Keratinocyte (primary cell): ENCODE measurements at regions not wholly inside any gene's neighbourhood (a gene's known extent, or its start where the extent isn't known, plus 50 kb on each side); places are given as distances from the start of the nearest gene placed in this dataset.

Source experiments
- EZH2 ChIP-seq: IDR thresholded peaks from one replicate; pipeline ENCODE4 v1.6.1; 2012; ENCODE audit warnings: inconsistent platforms, mild to moderate bottlenecking, low read length, moderate library complexity
- TF ChIP-seq, protein P1 (sequence below), 3 experiments: IDR thresholded peaks in 1 of 3; conservative IDR thresholded peaks in 1 of 3; optimal IDR thresholded peaks in 1 of 3; 2 replicates in 2 of 3; 3 replicates in 1 of 3; pipeline versions ENCODE3 to v1.5.1; 2011; ENCODE audit warnings: low read length in 3 of 3, mild to moderate bottlenecking in 3 of 3, moderate library complexity in 2 of 3, control low read depth in 1 of 3, inconsistent platforms in 1 of 3; ENCODE audit not compliant: insufficient read depth in 2 of 3; ENCODE audit errors: extremely low read depth in 1 of 3

DNA sequence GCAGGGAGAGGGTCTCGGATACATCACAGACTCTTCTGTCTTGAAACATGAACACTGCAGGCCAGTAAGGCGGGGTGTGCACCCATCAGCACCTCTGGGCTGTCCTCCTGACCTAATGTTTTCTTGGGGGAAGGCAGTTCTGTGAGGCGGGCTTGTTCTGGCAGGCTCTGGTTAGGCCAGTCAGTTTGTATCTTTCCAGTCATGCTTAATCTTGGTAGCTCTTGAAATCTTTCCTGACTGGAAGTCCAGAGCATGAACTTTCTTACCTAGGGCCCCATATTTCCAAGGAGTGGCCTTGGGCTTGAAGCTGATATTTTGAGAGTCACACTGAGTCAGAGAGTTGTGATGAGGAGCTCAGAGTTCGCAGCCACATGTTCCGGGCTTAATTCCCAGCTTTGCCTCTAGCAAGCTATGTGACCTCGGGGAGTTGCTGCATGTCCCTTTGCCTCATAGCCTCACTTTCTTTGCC, 54.2 kb upstream of the RASSF6 start:
- TF ChIP-seq EZH2 = no peak
- TF ChIP-seq, protein P1, sequence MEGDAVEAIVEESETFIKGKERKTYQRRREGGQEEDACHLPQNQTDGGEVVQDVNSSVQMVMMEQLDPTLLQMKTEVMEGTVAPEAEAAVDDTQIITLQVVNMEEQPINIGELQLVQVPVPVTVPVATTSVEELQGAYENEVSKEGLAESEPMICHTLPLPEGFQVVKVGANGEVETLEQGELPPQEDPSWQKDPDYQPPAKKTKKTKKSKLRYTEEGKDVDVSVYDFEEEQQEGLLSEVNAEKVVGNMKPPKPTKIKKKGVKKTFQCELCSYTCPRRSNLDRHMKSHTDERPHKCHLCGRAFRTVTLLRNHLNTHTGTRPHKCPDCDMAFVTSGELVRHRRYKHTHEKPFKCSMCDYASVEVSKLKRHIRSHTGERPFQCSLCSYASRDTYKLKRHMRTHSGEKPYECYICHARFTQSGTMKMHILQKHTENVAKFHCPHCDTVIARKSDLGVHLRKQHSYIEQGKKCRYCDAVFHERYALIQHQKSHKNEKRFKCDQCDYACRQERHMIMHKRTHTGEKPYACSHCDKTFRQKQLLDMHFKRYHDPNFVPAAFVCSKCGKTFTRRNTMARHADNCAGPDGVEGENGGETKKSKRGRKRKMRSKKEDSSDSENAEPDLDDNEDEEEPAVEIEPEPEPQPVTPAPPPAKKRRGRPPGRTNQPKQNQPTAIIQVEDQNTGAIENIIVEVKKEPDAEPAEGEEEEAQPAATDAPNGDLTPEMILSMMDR (optimal IDR thresholded peaks at IDR 0.05 in 1 of 3, IDR thresholded peaks at IDR 0.05 in 1 of 3, conservative IDR thresholded peaks at IDR 0.05 in 1 of 3; ENCODE audit: extremely low read depth in 1 of 3, insufficient read depth in 2 of 3, low read length in 3 of 3) = no peak
